ENCODE measurements at regions not wholly inside any gene's neighbourhood (a gene's known extent, or its start where the extent isn't known, plus 50 kb on each side); places are given as distances from the start of the nearest gene placed in this dataset.

DNA sequence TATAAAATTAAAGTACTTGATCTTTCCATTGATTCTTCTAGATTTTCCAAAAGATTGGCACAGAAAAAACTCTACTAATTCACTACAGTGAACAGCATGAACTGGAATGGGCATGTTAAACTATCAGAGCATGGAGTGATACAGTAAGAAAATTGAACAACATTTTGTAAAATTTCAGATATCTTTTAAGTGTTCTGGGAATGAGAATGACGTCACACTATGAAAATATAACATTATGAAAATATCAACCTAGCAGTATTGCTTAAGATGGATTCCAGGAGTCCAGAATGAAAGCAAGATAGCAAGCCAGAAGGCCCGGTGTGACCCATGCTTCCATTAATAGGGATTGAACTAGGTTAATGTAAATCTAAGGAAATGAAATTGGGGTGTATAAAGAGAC is 319.9 kb downstream of the GABRG1 start:
- TF ChIP-seq CTCF (IDR thresholded peaks at IDR 0.05; ENCODE audit: low read depth, low read length, poor library complexity, severe bottlenecking) (no peak), EZH2phosphoT487 (IDR thresholded peaks at IDR 0.05; ENCODE audit: borderline replicate concordance, low read length) (no peak)

Data from DOHH2 (cell line).